ENCODE measurements at regions not wholly inside any gene's neighbourhood (a gene's known extent, or its start where the extent isn't known, plus 50 kb on each side); places are given as distances from the start of the nearest gene placed in this dataset.

DNA sequence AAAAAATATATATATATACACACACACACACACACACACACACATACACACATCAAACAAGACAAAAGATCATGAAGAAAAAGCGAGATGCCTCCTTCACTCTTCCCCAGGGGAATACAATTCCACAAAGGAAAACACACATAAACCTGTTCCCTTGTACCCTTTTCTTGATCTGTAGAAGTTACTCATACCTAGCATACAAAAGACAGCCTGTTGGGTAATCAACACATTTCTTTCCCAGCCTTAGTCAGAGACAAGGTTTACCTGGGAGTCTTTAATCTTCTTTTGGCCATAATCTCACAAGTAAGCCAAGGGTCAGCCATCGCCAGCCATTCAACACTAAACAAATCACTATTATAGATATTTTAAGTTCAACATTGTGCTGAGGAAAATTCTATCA, 407.0 kb downstream of the SUCLG1 start:
- Histone ChIP-seq H3K27ac (ENCODE audit: control insufficient read depth, insufficient read depth, low read length) (no peak overlapping the region), H4K20me1 (ENCODE audit: control insufficient read depth, extremely low read depth, insufficient read depth, low read length) (no peaks in the 10 kb centered on the region), H3K79me2 (ENCODE audit: control insufficient read depth, insufficient read depth, low read length) (no peaks in the 10 kb centered on the region), H3K4me3 (ENCODE audit: control insufficient read depth in 2 of 3, extremely low read depth in 1 of 3, insufficient read depth in 2 of 3, low read depth in 1 of 3, low read length in 3 of 3) (no peak overlapping the region), H3K27me3 (ENCODE audit: control insufficient read depth, extremely low read depth, insufficient read depth, low read length) (no peaks in the 10 kb centered on the region), H3K9me3 (ENCODE audit: control insufficient read depth, low read depth, low read length) (no peaks in the 10 kb centered on the region), H3K4me1 (ENCODE audit: control insufficient read depth, extremely low read depth, insufficient read depth, low read length) (peaks cover 2% of the 10 kb centered on the region), H3K9ac (ENCODE audit: control insufficient read depth, extremely low read depth, insufficient read depth, low read length) (no peak overlapping the region), H3K36me3 (ENCODE audit: control insufficient read depth in 2 of 2, extremely low read depth in 1 of 2, insufficient read depth in 2 of 2, low read length in 2 of 2) (no peaks in the 10 kb centered on the region), H3K9me1 (ENCODE audit: control insufficient read depth, extremely low read depth, insufficient read depth, low read length) (no peaks in the 10 kb centered on the region), H3K4me2 (ENCODE audit: control insufficient read depth, extremely low read depth, insufficient read depth, low read depth, low read length) (no peak overlapping the region), H2AFZ (ENCODE audit: control insufficient read depth, low read length) (no peak overlapping the region)
- TF ChIP-seq EZH2 (IDR thresholded peaks at IDR 0.05; ENCODE audit: low read length) = no peak
- TF ChIP-seq, protein P1, sequence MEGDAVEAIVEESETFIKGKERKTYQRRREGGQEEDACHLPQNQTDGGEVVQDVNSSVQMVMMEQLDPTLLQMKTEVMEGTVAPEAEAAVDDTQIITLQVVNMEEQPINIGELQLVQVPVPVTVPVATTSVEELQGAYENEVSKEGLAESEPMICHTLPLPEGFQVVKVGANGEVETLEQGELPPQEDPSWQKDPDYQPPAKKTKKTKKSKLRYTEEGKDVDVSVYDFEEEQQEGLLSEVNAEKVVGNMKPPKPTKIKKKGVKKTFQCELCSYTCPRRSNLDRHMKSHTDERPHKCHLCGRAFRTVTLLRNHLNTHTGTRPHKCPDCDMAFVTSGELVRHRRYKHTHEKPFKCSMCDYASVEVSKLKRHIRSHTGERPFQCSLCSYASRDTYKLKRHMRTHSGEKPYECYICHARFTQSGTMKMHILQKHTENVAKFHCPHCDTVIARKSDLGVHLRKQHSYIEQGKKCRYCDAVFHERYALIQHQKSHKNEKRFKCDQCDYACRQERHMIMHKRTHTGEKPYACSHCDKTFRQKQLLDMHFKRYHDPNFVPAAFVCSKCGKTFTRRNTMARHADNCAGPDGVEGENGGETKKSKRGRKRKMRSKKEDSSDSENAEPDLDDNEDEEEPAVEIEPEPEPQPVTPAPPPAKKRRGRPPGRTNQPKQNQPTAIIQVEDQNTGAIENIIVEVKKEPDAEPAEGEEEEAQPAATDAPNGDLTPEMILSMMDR (optimal IDR thresholded peaks at IDR 0.05 in 1 of 3, IDR thresholded peaks at IDR 0.05 in 1 of 3, conservative IDR thresholded peaks at IDR 0.05 in 1 of 3; ENCODE audit: extremely low read depth in 1 of 3, insufficient read depth in 2 of 3, low read length in 3 of 3) = no peak
- dilution Hi-C loops (cut with MboI; ENCODE audit: extremely low pct_ligation_motif_present, low sequenced_read_pairs) = no loop called here
- DNase-seq (ENCODE audit: low read depth, low spot score) (no peak), FAIRE-seq (no peak)

DNA sequence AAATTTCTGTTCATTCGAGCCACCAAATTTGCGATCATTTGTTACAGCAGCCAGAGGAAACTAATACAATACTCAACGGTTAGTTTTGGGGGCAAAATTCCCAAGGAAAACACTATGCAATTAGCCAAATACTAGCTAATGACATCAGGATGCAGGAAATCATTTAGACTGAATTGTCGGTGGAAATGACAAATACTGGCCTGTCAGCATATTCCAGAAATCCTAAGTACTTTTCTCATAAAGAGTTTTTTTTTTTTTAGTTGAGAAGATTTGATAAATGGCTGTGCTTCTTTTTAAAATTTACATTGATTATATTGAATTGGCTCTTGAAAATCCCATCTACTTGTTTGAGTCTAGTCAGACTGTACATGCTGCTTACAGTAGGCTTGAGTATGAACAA, 410.1 kb downstream of the SUCLG1 start:
- TF ChIP-seq EZH2 (IDR thresholded peaks at IDR 0.05; ENCODE audit: low read length) = no peak
- TF ChIP-seq, protein P1 (optimal IDR thresholded peaks at IDR 0.05 in 1 of 3, IDR thresholded peaks at IDR 0.05 in 1 of 3, conservative IDR thresholded peaks at IDR 0.05 in 1 of 3; ENCODE audit: extremely low read depth in 1 of 3, insufficient read depth in 2 of 3, low read length in 3 of 3) = no peak
- no peak overlapping the region for H3K27ac ChIP-seq (ENCODE audit: control insufficient read depth, insufficient read depth, low read length)
- H3K9me3 ChIP-seq (ENCODE audit: control insufficient read depth, low read depth, low read length) = no peaks in the 10 kb centered on the region
- no peak for DNase-seq (ENCODE audit: low read depth, low spot score)
- dilution Hi-C loops (cut with MboI; ENCODE audit: extremely low pct_ligation_motif_present, low sequenced_read_pairs) = no loop called here
- no peak overlapping the region for H3K9ac ChIP-seq (ENCODE audit: control insufficient read depth, extremely low read depth, insufficient read depth, low read length)
- H3K9me1 ChIP-seq (ENCODE audit: control insufficient read depth, extremely low read depth, insufficient read depth, low read length) = no peaks in the 10 kb centered on the region
- no peak overlapping the region for H3K4me2 ChIP-seq (ENCODE audit: control insufficient read depth, extremely low read depth, insufficient read depth, low read depth, low read length)
- H4K20me1 ChIP-seq (ENCODE audit: control insufficient read depth, extremely low read depth, insufficient read depth, low read length) = no peaks in the 10 kb centered on the region
- H2AFZ ChIP-seq (ENCODE audit: control insufficient read depth, low read length) = no peak overlapping the region
- H3K27me3 ChIP-seq (ENCODE audit: control insufficient read depth, extremely low read depth, insufficient read depth, low read length) = no peaks in the 10 kb centered on the region
- no peak overlapping the region for H3K4me3 ChIP-seq (ENCODE audit: control insufficient read depth in 2 of 3, extremely low read depth in 1 of 3, insufficient read depth in 2 of 3, low read depth in 1 of 3, low read length in 3 of 3)
- no peaks in the 10 kb centered on the region for H3K4me1 ChIP-seq (ENCODE audit: control insufficient read depth, extremely low read depth, insufficient read depth, low read length)
- no peaks in the 10 kb centered on the region for H3K36me3 ChIP-seq (ENCODE audit: control insufficient read depth in 2 of 2, extremely low read depth in 1 of 2, insufficient read depth in 2 of 2, low read length in 2 of 2)
- H3K79me2 ChIP-seq (ENCODE audit: control insufficient read depth, insufficient read depth, low read length) = no peaks in the 10 kb centered on the region
- FAIRE-seq = no peak
